ENCODE measurements at regions not wholly inside any gene's neighbourhood (a gene's known extent, or its start where the extent isn't known, plus 50 kb on each side); places are given as distances from the start of the nearest gene placed in this dataset.

- DNase-seq (ENCODE audit: low read depth), result no peak
- H3K4me1 ChIP-seq (ENCODE audit: control insufficient read depth, insufficient read depth, low read length), result no peaks in the 10 kb centered on the region
- H3K36me3 ChIP-seq (ENCODE audit: control insufficient read depth, insufficient read depth, low read length, severe bottlenecking), result no peaks in the 10 kb centered on the region
- no peak overlapping the region for H3K9ac ChIP-seq (ENCODE audit: low read length)
- H3K4me3 ChIP-seq (ENCODE audit: low read length), result no peak overlapping the region
- no peaks in the 10 kb centered on the region for H3K27me3 ChIP-seq (replicated peaks; ENCODE audit: control insufficient read depth, insufficient read depth, low read length)
- no peaks in the 10 kb centered on the region for H3K9me3 ChIP-seq (ENCODE audit: control insufficient read depth, low read length)
These were observed 659.4 kb upstream of the FZD8 start for GRCh38 chr10:36301539-36301938.

- no peak for DNase-seq (ENCODE audit: low read depth)
- Histone ChIP-seq H3K27me3 (replicated peaks; ENCODE audit: control insufficient read depth, insufficient read depth, low read length) (no peaks in the 10 kb centered on the region), H3K9me3 (ENCODE audit: control insufficient read depth, low read length) (no peaks in the 10 kb centered on the region), H3K36me3 (ENCODE audit: control insufficient read depth, insufficient read depth, low read length, severe bottlenecking) (no peaks in the 10 kb centered on the region), H3K9ac (ENCODE audit: low read length) (no peak overlapping the region), H3K4me1 (ENCODE audit: control insufficient read depth, insufficient read depth, low read length) (no peaks in the 10 kb centered on the region), H3K4me3 (ENCODE audit: low read length) (no peak overlapping the region)
These were observed 659.0 kb upstream of the FZD8 start for GRCh38 chr10:36301139-36301538.

- peaks cover 4% of the 10 kb centered on the region for H3K4me1 ChIP-seq (ENCODE audit: control insufficient read depth, insufficient read depth, low read length)
- peaks cover 30% of the 10 kb centered on the region for H3K9me3 ChIP-seq (ENCODE audit: control insufficient read depth, low read length)
- no peaks in the 10 kb centered on the region for H3K27me3 ChIP-seq (replicated peaks; ENCODE audit: control insufficient read depth, insufficient read depth, low read length)
- H3K9ac ChIP-seq (ENCODE audit: low read length), result no peak overlapping the region
- no peak for DNase-seq (ENCODE audit: low read depth)
- H3K36me3 ChIP-seq (ENCODE audit: control insufficient read depth, insufficient read depth, low read length, severe bottlenecking), result no peaks in the 10 kb centered on the region
- H3K4me3 ChIP-seq (ENCODE audit: low read length), result no peak overlapping the region
These were observed 641.7 kb upstream of the FZD8 start for GRCh38 chr10:36283827-36284226.

- peaks cover 14% of the 10 kb centered on the region for H3K9me3 ChIP-seq (ENCODE audit: control insufficient read depth, low read length)
- peaks cover 4% of the 10 kb centered on the region for H3K4me1 ChIP-seq (ENCODE audit: control insufficient read depth, insufficient read depth, low read length)
- H3K27me3 ChIP-seq (replicated peaks; ENCODE audit: control insufficient read depth, insufficient read depth, low read length), result no peaks in the 10 kb centered on the region
- DNase-seq (ENCODE audit: low read depth), result no peak
- no peaks in the 10 kb centered on the region for H3K36me3 ChIP-seq (ENCODE audit: control insufficient read depth, insufficient read depth, low read length, severe bottlenecking)
- no peak overlapping the region for H3K4me3 ChIP-seq (ENCODE audit: low read length)
- no peak overlapping the region for H3K9ac ChIP-seq (ENCODE audit: low read length)
These were observed 639.8 kb upstream of the FZD8 start for GRCh38 chr10:36281831-36282331.

- no peak for DNase-seq (ENCODE audit: low read depth)
- Histone ChIP-seq H3K36me3 (ENCODE audit: control insufficient read depth, insufficient read depth, low read length, severe bottlenecking) (no peaks in the 10 kb centered on the region), H3K9me3 (ENCODE audit: control insufficient read depth, low read length) (peaks cover 5% of the 10 kb centered on the region), H3K4me3 (ENCODE audit: low read length) (no peak overlapping the region), H3K9ac (ENCODE audit: low read length) (no peak overlapping the region), H3K27me3 (replicated peaks; ENCODE audit: control insufficient read depth, insufficient read depth, low read length) (no peaks in the 10 kb centered on the region), H3K4me1 (ENCODE audit: control insufficient read depth, insufficient read depth, low read length) (peaks cover 4% of the 10 kb centered on the region)
These were observed 638.9 kb upstream of the FZD8 start for GRCh38 chr10:36280890-36281499.

GRCh38 chr10:36280321-36280741 is 638.2 kb upstream of the FZD8 start:
- Histone ChIP-seq H3K9me3 (ENCODE audit: control insufficient read depth, low read length) (no peaks in the 10 kb centered on the region), H3K9ac (ENCODE audit: low read length) (no peak overlapping the region), H3K4me1 (ENCODE audit: control insufficient read depth, insufficient read depth, low read length) (peaks cover 4% of the 10 kb centered on the region), H3K36me3 (ENCODE audit: control insufficient read depth, insufficient read depth, low read length, severe bottlenecking) (no peaks in the 10 kb centered on the region), H3K4me3 (ENCODE audit: low read length) (no peak overlapping the region), H3K27me3 (replicated peaks; ENCODE audit: control insufficient read depth, insufficient read depth, low read length) (no peaks in the 10 kb centered on the region)
- DNase-seq (ENCODE audit: low read depth), result peak; percentile 28

GRCh38 chr10:36278176-36278575 is 636.1 kb upstream of the FZD8 start:
- DNase-seq (ENCODE audit: low read depth), result no peak
- no peaks in the 10 kb centered on the region for H3K36me3 ChIP-seq (ENCODE audit: control insufficient read depth, insufficient read depth, low read length, severe bottlenecking)
- no peak overlapping the region for H3K4me3 ChIP-seq (ENCODE audit: low read length)
- no peaks in the 10 kb centered on the region for H3K27me3 ChIP-seq (replicated peaks; ENCODE audit: control insufficient read depth, insufficient read depth, low read length)
- no peak overlapping the region for H3K9ac ChIP-seq (ENCODE audit: low read length)
- H3K4me1 ChIP-seq (ENCODE audit: control insufficient read depth, insufficient read depth, low read length), result peaks cover 4% of the 10 kb centered on the region
- no peaks in the 10 kb centered on the region for H3K9me3 ChIP-seq (ENCODE audit: control insufficient read depth, low read length)

GRCh38 chr10:36277459-36277858 is 635.4 kb upstream of the FZD8 start:
- Histone ChIP-seq H3K9me3 (ENCODE audit: control insufficient read depth, low read length) (no peaks in the 10 kb centered on the region), H3K4me3 (ENCODE audit: low read length) (no peak overlapping the region), H3K9ac (ENCODE audit: low read length) (no peak overlapping the region), H3K27me3 (replicated peaks; ENCODE audit: control insufficient read depth, insufficient read depth, low read length) (no peaks in the 10 kb centered on the region), H3K36me3 (ENCODE audit: control insufficient read depth, insufficient read depth, low read length, severe bottlenecking) (no peaks in the 10 kb centered on the region), H3K4me1 (ENCODE audit: control insufficient read depth, insufficient read depth, low read length) (peaks cover 4% of the 10 kb centered on the region)
- DNase-seq (ENCODE audit: low read depth), result no peak

GRCh38 chr10:36271627-36272340 is 629.7 kb upstream of the FZD8 start:
- no peaks in the 10 kb centered on the region for H3K9me3 ChIP-seq (ENCODE audit: control insufficient read depth, low read length)
- H3K4me1 ChIP-seq (ENCODE audit: control insufficient read depth, insufficient read depth, low read length), result no peaks in the 10 kb centered on the region
- no peak overlapping the region for H3K4me3 ChIP-seq (ENCODE audit: low read length)
- peak; percentile 26 for DNase-seq (ENCODE audit: low read depth)
- H3K9ac ChIP-seq (ENCODE audit: low read length), result no peak overlapping the region
- no peaks in the 10 kb centered on the region for H3K36me3 ChIP-seq (ENCODE audit: control insufficient read depth, insufficient read depth, low read length, severe bottlenecking)
- no peaks in the 10 kb centered on the region for H3K27me3 ChIP-seq (replicated peaks; ENCODE audit: control insufficient read depth, insufficient read depth, low read length)

GRCh38 chr10:36269222-36269621 is 627.1 kb upstream of the FZD8 start:
- no peak overlapping the region for H3K9ac ChIP-seq (ENCODE audit: low read length)
- H3K36me3 ChIP-seq (ENCODE audit: control insufficient read depth, insufficient read depth, low read length, severe bottlenecking), result no peaks in the 10 kb centered on the region
- DNase-seq (ENCODE audit: low read depth), result no peak
- no peak overlapping the region for H3K4me3 ChIP-seq (ENCODE audit: low read length)
- H3K27me3 ChIP-seq (replicated peaks; ENCODE audit: control insufficient read depth, insufficient read depth, low read length), result no peaks in the 10 kb centered on the region
- H3K4me1 ChIP-seq (ENCODE audit: control insufficient read depth, insufficient read depth, low read length), result no peaks in the 10 kb centered on the region
- no peaks in the 10 kb centered on the region for H3K9me3 ChIP-seq (ENCODE audit: control insufficient read depth, low read length)

- H3K4me1 ChIP-seq (ENCODE audit: control insufficient read depth, insufficient read depth, low read length), result no peaks in the 10 kb centered on the region
- H3K9me3 ChIP-seq (ENCODE audit: control insufficient read depth, low read length), result no peaks in the 10 kb centered on the region
- no peaks in the 10 kb centered on the region for H3K27me3 ChIP-seq (replicated peaks; ENCODE audit: control insufficient read depth, insufficient read depth, low read length)
- H3K9ac ChIP-seq (ENCODE audit: low read length), result no peak overlapping the region
- no peaks in the 10 kb centered on the region for H3K36me3 ChIP-seq (ENCODE audit: control insufficient read depth, insufficient read depth, low read length, severe bottlenecking)
- H3K4me3 ChIP-seq (ENCODE audit: low read length), result no peak overlapping the region
- no peak for DNase-seq (ENCODE audit: low read depth)
These were observed 624.8 kb upstream of the FZD8 start for GRCh38 chr10:36266923-36267322.

All from adipocyte (in vitro differentiated cells).